Effector memory CD4-positive, alpha-beta T cell (primary cell): ENCODE measurements at regions not wholly inside any gene's neighbourhood (a gene's known extent, or its start where the extent isn't known, plus 50 kb on each side); places are given as distances from the start of the nearest gene placed in this dataset.

ENCODE experiments used
- DNase-seq, 3 donors: peaks; one replicate each; pipeline ENCODE4 v3.0.0-alpha.2; 2020
- H3K27ac ChIP-seq: 2 replicates; pipeline ENCODE4 v1.7.0; 2013; ENCODE audit warnings: mild to moderate bottlenecking, low read length, moderate library complexity; ENCODE audit not compliant: insufficient read depth, poor library complexity, severe bottlenecking
- H3K27me3 ChIP-seq: replicated peaks from 2 replicates; pipeline ENCODE4 v1.7.0; 2013; ENCODE audit warnings: mild to moderate bottlenecking, low read length; ENCODE audit not compliant: insufficient read depth, control insufficient read depth, poor library complexity, severe bottlenecking
- H3K36me3 ChIP-seq: 2 replicates; pipeline ENCODE4 v1.7.0; 2013; ENCODE audit warnings: mild to moderate bottlenecking, low read length, moderate library complexity; ENCODE audit not compliant: control insufficient read depth, insufficient read depth
- H3K4me1 ChIP-seq: 2 replicates; pipeline ENCODE4 v1.7.0; 2013; ENCODE audit warnings: low read length, mild to moderate bottlenecking; ENCODE audit not compliant: control insufficient read depth, insufficient read depth, poor library complexity, severe bottlenecking
- H3K4me3 ChIP-seq: 2 replicates; pipeline ENCODE4 v1.7.0; 2013; ENCODE audit warnings: low read length, low read depth, mild to moderate bottlenecking; ENCODE audit not compliant: insufficient read depth, poor library complexity, severe bottlenecking
- H3K9me3 ChIP-seq: 2 replicates; pipeline ENCODE4 v1.7.0; 2013; ENCODE audit warnings: mild to moderate bottlenecking, low read length, moderate library complexity; ENCODE audit not compliant: control insufficient read depth

- H3K27me3 ChIP-seq = no peaks in the 10 kb centered on the region
- peaks cover 46% of the 10 kb centered on the region for H3K4me1 ChIP-seq
- no peak overlapping the region for H3K27ac ChIP-seq
These were observed 51.1 kb upstream of the BEGAIN start for GRCh38 chr14:100638211-100638855.

DNA sequence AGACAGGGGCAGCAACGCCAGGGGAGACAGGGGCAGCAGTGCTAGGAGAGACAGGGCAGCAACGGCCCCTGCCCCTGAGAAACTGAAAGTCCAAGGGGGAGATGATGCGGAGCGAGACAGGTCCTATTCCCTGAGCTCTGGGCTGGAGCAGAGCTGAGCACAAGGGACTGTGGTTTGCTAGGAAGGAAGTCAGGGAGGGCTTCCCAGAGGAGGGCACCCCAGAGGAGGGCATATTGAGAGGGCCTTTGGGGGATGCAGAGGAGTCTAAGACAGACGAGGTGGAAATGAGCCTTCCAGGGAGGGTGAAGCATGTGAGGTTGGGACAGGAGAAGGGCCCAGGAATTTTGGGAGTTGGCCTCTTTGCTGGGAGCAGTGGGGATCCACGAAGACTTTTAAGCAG lies 52.1 kb upstream of the BEGAIN start:
- no peak overlapping the region for H3K4me3 ChIP-seq

More at GRCh38 chr14:100638211-100638855, 51.1 kb upstream of the BEGAIN start:
- Histone ChIP-seq H3K4me3 (no peak overlapping the region), H3K36me3 (no peaks in the 10 kb centered on the region), H3K9me3 (no peaks in the 10 kb centered on the region)
- no peak for DNase-seq

DNA sequence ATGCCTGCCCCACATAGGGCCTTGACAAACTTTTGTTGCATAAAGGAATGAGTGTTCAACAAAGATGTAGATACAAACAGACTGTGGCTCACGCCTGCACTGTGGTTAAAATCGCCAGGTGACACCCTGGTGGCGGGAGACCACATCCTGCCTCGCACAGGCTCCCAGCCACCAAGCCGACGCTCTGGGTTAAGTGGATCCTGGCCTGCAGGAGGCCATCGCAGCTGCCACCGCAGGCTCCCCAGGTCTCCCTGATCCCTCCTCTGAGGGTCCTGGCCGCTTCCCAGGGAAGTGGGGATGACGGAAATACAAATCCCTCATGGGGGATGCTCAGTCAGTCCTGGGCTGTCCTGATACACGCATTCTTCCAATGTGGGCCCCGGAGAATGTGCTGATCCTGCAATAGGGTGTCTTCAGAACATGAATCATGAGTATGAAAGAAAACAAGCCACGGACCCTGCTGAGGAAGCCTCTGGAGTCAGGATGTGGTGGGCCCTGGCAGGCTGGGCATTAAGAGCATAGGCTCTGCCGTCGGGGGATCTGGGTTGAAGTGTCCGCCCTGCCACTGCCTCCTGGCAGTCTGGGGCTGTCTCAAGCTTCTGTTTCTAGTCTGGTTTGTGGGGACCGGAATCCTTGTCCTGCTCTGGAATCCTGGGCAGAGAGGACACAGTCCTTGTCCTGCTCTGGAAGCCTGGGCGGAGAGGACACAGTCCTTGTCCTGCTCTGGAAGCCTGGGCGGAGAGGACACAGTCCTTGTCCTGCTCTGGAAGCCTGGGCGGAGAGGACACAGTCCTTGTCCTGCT lies 53.5 kb upstream of the BEGAIN start:
- Histone ChIP-seq H3K36me3 (no peaks in the 10 kb centered on the region), H3K27me3 (no peaks in the 10 kb centered on the region), H3K27ac (peak overlapping the region; percentile 20), H3K4me1 (peaks cover 61% of the 10 kb centered on the region), H3K9me3 (no peaks in the 10 kb centered on the region), H3K4me3 (peak overlapping the region; percentile 5)
- DNase-seq = peak; percentile 52 to 61 (median 57)

More for the DNA sequence above, 52.1 kb upstream of the BEGAIN start:
- Histone ChIP-seq H3K36me3 (no peaks in the 10 kb centered on the region), H3K27me3 (no peaks in the 10 kb centered on the region), H3K27ac (no peak overlapping the region), H3K4me1 (peaks cover 47% of the 10 kb centered on the region), H3K9me3 (no peaks in the 10 kb centered on the region)
- DNase-seq = no peak

DNA sequence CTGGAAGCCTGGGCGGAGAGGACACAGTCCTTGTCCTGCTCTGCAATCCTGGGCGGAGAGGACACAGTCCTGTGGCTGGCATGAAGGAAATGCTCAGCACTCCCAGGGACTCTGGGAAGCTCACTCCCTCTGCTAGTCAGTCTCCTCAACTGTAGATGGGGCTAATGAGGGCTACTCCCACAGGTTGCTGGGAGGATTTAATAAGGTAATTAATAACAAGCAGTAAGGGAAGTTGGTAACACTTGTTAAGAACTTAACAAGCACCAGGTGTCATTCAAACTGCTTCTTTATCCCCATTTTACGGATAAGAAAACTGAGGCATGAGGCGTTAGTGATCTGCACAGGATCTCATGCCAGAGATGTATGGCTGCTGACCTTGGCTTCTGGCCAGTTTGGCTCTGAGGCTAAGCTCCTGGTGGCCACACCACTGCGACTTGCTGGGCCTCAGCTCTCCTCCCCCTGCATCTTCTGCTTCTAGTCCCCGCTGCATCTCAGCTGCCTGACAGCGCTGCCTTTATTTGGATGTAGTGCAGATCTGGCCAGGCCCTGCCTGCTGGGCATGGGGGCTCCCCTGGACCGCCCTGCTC lies 54.1 kb upstream of the BEGAIN start:
- DNase-seq = no peak
- Histone ChIP-seq H3K9me3 (no peaks in the 10 kb centered on the region), H3K27me3 (no peaks in the 10 kb centered on the region), H3K36me3 (no peaks in the 10 kb centered on the region), H3K4me1 (peaks cover 62% of the 10 kb centered on the region), H3K27ac (no peak overlapping the region), H3K4me3 (no peak overlapping the region)

- no peaks in the 10 kb centered on the region for H3K36me3 ChIP-seq
- peaks cover 54% of the 10 kb centered on the region for H3K4me1 ChIP-seq
- H3K4me3 ChIP-seq = no peak overlapping the region
- no peak for DNase-seq
- no peaks in the 10 kb centered on the region for H3K27me3 ChIP-seq
- no peaks in the 10 kb centered on the region for H3K9me3 ChIP-seq
- no peak overlapping the region for H3K27ac ChIP-seq
These were observed 56.2 kb upstream of the BEGAIN start for GRCh38 chr14:100643426-100643825.

DNA sequence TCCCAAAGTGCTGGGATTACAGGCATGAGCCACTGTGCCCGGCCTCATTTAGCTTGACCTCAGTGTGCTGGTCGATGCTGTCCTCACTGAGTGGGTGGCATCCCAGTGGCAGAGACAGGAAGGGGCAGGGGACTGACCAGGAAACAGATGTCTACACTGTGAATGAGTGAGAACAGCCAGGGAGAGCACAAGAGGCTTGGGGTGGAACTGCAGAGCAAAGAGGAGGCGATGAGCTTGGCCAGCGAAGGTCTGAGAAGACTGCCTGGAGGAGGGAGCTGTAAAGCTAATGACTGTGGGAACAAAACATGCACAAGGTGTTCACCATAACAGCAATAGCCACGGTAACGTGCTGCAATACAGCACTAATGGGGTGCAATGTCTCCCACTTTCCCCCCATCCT lies 57.2 kb upstream of the BEGAIN start:
- H3K27ac ChIP-seq = no peak overlapping the region
- no peaks in the 10 kb centered on the region for H3K9me3 ChIP-seq
- no peaks in the 10 kb centered on the region for H3K27me3 ChIP-seq
- H3K36me3 ChIP-seq = no peaks in the 10 kb centered on the region
- no peak overlapping the region for H3K4me3 ChIP-seq
- H3K4me1 ChIP-seq = peaks cover 45% of the 10 kb centered on the region
- DNase-seq = no peak

- H3K27ac ChIP-seq = no peak overlapping the region
- H3K4me3 ChIP-seq = no peak overlapping the region
- no peak for DNase-seq
- no peaks in the 10 kb centered on the region for H3K36me3 ChIP-seq
- no peaks in the 10 kb centered on the region for H3K27me3 ChIP-seq
- no peaks in the 10 kb centered on the region for H3K9me3 ChIP-seq
- H3K4me1 ChIP-seq = peaks cover 41% of the 10 kb centered on the region
These were observed 57.6 kb upstream of the BEGAIN start for GRCh38 chr14:100644784-100645183.

DNA sequence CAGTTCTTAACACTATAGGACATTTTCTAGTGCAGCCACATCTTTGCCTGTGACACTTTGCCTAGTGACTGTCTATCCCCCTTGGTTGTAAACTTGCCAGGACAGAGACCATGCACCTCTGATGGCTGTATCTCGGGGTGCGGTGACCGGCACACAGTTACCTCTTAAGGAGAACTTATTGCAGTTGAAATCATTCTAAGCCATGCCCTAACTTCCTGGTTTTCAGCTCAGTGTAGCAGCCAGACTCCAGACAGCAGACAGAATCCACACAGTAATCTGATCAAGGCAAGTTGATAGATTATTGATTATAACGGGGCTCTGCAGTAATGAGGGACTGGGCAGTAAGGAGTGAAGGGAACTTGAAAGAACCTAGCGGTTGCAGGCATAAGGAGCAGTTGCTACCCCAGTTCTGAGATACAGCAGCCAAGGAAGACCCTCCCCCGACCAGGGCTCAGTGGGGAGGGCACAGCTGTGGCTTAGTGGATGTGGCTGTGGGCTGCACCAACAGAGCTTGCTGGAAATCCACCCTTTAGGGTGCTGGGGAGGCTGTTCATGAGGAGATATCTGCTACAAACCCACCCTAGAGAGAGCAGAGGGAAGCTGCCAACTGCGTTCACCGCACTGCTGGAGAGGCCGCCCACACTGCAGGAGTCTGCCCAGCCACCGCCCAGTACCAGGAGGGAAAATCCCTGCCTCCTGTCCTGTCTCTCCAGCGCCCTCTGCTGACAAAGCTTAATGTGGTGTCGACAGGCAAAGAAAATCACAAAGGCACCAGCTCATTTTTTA lies 58.2 kb upstream of the BEGAIN start:
- H3K4me1 ChIP-seq = peaks cover 35% of the 10 kb centered on the region
- H3K27me3 ChIP-seq = no peaks in the 10 kb centered on the region
- no peaks in the 10 kb centered on the region for H3K9me3 ChIP-seq
- H3K27ac ChIP-seq = no peak overlapping the region
- no peaks in the 10 kb centered on the region for H3K36me3 ChIP-seq
- H3K4me3 ChIP-seq = no peak overlapping the region
- DNase-seq = peak; percentile 65 to 79 (median 67)

DNA sequence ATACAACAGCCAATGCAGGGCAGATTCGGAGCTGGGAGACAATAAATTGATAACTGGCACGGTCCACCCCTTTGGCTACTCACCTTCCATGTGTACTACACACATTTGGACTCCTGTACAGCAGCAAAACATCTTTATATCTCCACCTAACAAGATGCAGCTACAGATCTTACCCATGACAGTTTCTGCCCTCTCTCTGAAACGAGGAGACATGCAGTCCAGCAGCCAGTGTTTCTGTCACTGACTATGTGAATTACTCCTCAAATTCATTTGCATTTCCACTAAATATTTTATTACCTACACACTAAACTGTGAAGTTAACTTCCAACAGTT lies 58.7 kb upstream of the BEGAIN start:
- Histone ChIP-seq H3K4me1 (peaks cover 29% of the 10 kb centered on the region), H3K36me3 (no peaks in the 10 kb centered on the region), H3K27me3 (no peaks in the 10 kb centered on the region), H3K4me3 (no peak overlapping the region), H3K9me3 (no peaks in the 10 kb centered on the region), H3K27ac (no peak overlapping the region)
- no peak for DNase-seq
